T-helper 2 cell treated with Interferon-gamma antibody and Interleukin-4, amounts not matched to agents 100 ng/mL and 5 ng/mL, for 36 hours (primary cell): ENCODE measurements at regions not wholly inside any gene's neighbourhood (a gene's known extent, or its start where the extent isn't known, plus 50 kb on each side); places are given as distances from the start of the nearest gene placed in this dataset.

Experiments used
- intact Hi-C: fragments of 100-400 bp; cut with micrococcal nuclease; formaldehyde crosslinking; loops from one replicate; pipeline ENCODE4 v1.15.1; 2023

DNA sequence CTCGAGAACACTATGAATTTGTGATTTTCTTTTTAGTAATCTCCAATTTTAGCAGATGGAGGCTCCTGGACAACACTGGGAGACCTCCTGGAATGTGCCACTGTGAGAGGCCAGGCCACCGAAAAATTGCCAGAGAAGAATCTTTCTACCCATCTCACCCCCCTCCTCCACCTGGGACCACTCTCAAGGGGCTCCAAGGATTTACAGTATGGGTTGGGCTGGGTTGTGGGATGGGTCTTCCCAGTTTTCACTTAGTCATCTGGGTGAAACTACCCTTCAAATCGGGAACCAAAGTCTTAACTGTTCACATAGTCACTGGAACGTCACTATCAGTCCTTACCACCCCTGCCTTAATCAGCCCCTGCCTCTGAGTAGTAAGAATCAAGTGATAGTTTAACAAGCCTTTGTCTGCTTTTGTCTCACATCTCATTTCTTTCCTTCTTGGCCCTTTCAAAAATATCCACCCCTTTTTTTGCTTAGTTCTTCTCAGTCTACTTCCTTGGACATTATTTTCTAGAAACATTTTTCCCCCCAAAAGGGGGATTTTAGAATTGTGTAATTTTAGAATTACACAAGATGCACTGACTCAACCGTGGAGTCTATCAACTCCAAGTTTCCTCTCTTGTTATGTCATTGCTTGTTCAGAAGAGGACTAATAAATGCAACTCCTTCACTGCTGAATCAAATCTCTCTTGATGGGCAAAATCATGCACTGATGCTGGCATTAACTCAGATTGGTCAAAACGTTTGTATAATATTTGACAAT, 148.2 kb upstream of the MOCS1 start:
- intact Hi-C loops: no loop called here

DNA sequence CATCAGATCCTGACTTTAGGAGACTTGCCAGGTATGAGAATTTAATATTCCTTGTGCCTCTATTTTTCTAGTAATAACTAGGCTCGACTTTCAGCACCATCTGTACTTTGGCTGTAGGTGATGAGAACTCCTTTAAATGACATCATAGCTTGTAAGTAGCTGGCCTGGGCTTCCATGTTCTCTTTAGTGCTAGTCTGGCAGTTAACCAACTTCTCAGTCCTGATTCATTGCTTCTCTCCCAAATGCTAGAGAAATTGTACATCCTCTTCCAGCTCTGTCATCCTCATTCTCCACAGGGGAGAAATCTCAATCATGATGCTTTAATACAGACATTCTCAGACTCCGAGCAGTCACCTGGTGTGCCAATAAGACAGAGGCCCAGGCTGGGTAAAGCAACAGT, 143.5 kb upstream of the MOCS1 start:
- intact Hi-C loops: no loop called here

DNA sequence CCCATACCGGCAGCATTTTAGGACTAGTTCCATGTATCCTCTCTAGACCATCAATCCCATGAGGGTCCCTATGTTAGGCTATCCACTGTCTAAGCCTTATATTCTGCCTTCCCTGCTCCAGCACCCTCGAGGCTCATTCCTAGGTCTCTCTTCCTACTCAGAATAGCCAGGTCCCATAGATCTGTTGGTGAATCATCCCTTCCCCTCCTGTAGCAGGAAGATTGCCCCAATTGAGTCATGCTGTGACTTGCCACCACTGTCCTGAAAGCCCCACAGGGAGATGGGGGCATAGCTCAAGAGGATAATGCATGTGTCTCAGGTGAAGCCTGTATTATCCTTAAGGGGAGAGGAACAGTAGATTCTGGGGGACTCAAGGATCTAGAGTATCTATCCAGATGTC, 143.1 kb upstream of the MOCS1 start:
- intact Hi-C loops: no loop called here

DNA sequence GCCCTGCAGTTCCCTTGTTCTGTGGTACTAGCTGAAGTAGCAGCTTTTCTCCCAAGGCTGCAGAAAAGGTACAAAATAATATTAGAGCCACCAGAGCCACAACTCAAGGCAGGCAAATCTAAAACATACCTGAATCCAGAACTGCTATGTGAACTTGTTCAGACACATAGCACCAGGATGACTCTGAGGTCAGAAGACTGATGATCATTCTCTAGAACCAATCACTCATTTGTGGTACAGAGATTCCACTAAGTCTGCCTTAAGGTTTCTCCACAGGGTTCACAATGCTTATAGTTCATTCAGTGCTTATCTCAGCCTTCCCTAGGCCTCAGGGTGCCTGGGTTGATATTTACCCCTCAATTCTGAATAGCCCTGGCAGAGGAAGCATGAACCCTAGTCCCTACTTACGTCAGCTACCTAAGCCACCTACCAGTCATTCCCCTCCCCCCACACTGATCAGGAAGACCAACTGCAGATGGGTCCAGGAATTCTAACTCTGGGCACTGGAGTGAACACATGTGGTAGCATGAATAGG, 140.9 kb upstream of the MOCS1 start:
- intact Hi-C loops: no loop called here

DNA sequence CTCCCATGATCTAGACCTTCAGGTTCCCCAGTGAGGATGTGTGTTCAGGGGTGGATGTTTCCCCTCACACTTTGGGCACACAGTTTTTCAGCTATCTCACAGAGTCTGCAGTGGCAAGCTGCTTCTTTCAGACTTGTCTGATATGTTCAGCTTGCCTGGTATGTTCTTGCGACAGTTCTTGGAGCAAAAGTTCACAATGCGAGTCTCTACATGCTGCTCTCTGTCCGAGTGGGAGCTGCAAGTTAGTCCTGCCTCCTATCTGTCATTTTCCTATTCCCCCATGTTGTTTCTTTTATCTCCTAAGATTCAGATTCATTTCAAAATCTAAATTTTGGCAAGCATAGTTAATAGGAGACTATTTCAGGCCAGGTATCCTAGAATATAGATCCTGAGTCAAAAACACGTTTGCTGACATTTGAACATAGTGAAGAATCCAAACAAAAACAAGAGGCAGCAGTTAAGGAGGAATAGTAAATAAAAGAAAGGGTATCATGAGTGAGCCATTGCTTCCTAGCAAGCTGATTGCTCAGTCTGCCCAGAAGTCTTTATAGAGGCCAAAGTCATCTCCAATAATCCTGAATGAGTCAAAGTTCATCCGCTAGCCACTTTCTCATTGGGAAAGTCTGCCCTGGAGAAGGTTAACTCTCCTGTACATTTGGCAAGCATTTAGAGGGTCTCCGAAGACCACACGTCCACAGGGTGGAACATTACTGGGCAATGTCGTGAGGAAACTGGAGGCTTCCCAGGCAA, 140.2 kb upstream of the MOCS1 start:
- intact Hi-C loops: no loop called here

DNA sequence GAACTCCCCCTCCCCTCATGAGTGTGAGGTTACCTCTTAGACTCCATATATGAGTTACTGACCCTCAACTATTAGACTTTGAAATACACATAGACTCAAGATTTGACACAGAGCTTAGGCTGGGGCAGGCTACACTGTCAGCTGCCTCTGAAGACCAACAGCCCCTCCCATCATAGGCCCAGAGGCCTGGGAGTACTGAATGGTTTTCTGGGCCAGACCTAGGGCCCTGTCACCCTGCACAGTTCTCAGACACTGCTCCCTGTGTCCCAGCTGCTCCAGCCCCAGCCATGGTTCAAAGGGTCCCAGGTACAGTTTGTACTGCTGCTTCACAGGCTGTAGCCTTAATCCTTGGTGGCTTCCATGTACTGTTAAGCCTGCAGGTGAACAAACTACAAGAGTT, 132.1 kb upstream of the MOCS1 start:
- intact Hi-C loops: no loop called here

DNA sequence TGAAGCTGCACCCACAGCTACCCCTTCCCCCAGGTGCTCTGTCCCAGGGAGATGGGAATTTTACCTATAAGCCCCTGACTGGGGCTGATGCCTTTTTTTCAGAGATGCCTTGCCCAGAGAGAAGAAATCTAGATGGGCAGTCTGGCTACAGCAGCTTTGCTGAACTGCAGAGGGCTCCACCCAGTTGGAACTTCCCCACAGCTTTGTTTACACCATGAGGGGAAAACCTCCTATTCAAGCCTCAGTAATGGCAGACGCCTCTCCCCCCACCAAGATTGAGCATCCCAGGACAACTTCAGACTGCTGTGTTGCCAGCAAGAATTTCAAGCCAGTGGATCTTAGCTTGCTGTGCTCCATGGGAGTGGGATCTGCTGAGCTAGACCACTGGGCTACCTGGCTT, 122.6 kb upstream of the MOCS1 start:
- intact Hi-C loops: no loop called here

DNA sequence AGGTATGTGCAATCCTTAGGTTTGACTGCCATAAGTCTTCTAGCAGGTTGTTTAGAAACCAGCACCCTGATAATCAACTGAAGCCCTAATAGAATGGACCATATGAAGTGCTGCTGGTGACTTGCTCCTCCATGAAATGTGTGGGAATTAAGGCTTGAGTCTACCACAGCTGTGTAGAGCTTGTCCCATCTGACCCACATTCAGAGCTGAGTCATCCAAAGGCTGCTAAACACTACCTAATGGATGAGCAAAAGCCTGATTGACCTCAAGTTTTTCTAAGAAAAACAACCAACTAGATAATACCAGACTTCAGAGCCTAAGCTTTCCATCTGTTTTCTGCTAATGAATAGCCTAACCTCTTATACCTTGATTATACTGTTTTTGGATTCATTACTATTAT, 120.3 kb upstream of the MOCS1 start:
- intact Hi-C loops: no loop called here

DNA sequence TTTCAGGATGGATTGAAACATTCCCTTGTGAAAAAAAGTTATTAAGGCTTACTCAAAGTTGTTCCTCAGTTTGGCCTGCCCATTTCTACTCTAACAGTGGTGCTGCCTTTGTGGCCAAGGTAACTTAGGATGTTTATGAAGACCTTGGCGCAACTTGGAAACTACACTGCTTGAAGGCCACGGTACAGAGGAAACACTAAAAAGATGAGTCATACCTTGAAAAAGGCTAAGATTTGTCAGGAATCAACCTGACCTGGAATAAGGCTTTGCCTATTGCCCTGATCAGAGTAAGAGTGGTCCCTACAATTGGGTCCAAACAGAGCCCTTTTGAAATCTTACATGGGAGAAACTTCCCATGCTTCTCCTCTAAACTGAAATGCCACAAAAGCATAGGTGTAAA, 119.9 kb upstream of the MOCS1 start:
- intact Hi-C loops: no loop called here

DNA sequence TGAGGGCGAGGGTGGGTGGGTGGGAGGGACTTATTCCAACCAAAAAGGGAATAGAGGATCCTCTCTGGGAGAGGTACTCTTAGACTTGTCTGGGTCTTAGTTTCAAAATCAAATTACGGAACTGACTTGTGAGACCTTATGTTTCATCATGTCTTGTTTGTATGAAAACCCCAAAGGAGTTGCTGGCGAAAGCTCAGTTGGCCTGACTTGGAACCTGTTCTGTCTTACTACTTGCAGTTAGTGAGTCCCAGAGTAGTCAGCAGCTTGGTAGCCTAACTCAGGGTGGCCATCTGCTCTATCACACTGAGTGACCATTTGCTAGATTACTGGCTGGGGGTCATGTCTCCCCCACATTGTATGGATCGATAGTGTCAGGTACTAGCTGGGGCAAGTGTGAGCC, 114.9 kb upstream of the MOCS1 start:
- intact Hi-C loops: no loop called here

DNA sequence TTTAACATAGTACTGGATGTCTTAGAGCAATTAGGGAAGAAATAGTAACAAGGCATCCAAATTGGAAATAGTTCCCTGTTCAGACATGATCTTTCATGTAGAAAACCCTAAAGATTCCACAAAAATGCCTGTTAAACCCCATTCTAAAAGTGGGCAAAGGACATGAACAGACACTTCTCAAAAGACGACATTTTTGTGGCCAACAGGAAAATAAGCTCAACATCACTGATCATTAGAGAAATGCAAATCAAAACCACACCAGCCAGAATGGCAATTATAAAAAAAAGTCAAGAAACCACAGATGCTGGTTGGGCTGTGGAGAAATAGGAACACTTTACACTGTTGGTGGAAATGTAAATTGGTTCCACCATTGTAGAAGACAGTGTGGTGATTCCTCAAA, 109.9 kb upstream of the MOCS1 start:
- intact Hi-C loops: no loop called here

DNA sequence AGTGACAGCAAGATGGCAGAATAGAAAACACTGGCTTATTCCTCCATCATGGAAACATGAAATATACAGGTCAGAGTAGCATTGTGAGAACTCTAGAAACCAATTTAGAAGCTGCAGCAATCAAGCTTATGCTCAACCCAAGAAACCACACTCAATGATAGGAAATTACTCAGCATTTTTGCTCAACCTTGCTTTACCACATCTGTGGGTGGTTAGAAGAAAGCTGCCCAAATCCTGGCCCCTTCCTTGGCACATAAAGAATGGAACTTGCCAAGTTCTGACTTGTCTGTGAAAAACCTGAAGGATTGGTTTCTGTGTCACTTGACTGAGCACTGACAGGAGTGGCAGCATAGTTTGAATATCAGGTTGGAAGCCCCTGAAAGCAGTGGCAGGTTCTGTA, 108.0 kb upstream of the MOCS1 start:
- intact Hi-C loops: no loop called here

DNA sequence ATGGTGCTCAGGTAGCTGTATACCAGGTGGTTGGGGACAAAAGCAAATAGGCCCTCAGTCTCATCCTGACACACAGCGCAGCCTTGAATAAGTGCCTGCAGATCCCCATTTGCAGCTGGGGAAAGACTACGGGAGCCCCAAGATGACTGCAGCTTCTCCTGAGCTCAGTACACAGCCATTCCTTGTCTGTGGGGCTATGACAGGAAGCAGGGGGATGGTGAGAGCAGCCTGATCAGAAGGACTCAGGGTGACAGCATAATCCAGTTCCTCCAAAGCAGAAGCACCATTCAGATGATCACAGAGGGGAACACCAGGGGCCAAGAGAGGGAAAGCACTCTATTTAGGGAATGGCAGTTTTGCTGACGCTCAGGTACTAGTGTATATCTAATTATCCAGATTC, 104.8 kb upstream of the MOCS1 start:
- intact Hi-C loops: no loop called here

DNA sequence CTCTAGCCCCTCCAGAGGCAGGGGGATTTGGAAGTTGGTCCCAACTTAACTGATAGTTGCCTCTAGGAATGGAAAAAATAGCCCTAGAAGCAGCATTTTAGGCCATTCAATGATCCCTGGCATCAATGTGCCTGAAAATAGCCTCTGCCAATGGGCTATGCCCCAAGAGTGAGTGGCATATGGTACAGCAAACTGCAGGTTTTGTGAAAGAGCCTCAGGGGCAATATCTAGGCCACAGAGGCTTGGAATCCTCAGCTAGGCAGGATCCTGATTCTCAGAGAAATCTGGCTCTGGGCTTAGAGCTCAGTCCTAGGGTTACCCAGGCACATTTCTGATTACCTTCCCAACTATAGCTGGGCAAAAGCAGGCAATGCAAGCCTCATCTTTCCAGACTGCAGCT, 104.4 kb upstream of the MOCS1 start:
- intact Hi-C loops: no loop called here

DNA sequence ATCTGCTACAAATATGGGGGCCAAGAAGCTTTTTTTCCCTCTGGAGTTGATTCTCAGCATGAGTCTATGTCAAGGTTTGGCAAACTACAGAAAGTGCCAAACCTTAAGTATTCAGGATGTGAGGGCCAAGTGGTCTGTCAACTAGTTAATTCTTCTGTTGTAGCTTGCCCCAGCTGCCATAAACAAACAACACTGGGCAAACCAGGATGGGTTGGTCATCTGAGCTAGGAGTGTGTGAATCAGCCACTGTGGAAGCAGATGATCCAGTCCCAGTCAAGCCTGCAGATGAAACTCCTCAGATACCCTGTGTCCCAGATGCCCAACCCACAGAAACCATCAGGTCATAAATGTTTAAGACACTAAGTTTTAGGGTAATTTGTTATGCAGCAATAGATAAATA, 103.0 kb upstream of the MOCS1 start:
- intact Hi-C loops: no loop called here

DNA sequence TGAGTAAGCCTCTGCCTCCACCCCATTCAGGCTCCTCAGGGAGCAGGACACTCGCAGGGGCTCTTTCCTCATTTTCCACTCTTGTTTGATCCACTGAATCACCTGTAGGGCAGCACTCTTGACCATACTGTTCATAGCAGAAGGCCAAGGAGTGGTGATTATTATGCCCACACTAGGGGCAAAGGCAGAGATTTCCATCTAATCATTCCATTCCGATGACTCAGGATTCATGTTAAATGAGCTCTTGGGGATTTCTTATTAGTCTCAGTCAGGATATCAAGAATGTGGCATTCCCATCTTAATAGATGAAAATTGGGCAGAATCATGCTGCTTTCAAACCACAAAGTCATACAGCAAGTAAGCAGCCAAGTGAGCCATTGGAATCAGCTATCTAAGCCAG, 101.9 kb upstream of the MOCS1 start:
- intact Hi-C loops: no loop called here

DNA sequence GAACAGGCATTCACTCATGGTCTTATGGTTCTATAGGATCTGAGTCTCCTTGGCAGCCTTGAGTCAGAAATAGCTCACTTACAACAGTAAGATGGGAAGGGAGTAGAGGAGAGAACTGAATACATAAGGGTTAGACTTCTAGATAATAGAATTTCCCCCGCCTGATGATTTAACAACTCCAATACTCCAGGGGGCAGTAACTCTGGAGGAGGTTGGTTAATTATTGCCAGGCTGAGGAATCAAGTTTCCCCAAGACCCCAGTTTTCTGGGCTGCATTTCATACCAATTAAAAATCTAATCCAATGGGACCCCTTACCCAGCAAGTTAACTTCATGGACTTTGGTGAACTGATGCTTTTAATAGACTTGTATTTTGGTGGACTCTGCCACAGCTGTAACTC, 94.2 kb upstream of the MOCS1 start:
- intact Hi-C loops: no loop called here

DNA sequence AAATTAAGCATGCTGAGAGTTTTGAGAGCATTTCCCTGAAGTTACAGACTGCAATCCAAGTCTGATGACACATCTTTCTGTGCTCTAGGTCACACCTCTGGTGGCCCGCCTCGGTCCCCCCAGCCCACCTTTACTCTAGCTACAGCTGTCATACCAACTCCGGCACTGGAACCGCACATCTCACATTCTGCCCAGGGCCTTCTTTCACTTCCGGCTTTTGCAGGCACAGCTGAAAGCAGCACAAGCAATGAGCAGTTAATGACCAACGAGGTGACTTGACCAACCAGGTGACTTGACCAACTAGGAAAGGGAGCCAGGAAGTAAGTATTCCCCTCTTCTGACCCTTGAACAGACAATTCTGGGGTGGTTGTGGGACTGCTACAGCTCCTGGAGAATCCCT, 88.6 kb upstream of the MOCS1 start:
- intact Hi-C loops: no loop called here

DNA sequence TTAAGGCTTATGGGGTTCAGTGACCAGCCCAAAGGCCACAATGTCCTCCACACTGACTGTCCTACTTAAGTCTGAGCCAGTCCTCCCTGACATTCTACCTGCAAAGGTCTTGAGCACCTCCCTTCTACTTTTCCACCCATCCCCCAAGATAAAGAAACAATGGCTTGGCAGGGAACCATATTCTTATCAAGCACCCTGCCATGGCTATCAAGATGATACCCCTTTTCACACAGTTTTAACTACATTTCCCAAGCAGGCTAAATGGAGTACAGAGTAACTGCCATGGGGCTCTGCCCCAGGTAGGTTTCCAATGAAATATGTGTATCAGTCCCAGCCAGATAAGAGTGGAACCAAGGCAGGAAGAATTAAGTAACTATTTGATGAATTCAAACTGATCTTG, 85.9 kb upstream of the MOCS1 start:
- intact Hi-C loops: no loop called here

DNA sequence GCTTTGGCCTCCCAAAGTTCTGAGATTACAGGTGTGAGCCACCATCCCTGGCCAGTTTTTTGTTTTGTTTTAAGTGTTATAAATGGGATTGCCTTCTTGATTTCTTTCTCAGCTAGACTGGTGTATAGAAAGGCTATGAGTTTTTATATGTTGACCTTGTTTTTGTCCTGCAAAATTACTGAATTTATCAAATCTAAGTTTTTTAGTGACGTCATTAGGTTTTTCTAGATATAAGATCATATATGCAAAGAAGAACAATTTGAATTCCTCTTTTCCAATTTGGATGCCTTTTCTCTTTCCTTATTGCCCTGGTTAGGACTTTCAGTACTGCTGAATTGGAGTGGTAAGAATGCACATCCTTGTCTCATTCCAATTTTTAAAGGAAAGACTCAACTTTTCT, 81.3 kb upstream of the MOCS1 start:
- intact Hi-C loops: no loop called here

DNA sequence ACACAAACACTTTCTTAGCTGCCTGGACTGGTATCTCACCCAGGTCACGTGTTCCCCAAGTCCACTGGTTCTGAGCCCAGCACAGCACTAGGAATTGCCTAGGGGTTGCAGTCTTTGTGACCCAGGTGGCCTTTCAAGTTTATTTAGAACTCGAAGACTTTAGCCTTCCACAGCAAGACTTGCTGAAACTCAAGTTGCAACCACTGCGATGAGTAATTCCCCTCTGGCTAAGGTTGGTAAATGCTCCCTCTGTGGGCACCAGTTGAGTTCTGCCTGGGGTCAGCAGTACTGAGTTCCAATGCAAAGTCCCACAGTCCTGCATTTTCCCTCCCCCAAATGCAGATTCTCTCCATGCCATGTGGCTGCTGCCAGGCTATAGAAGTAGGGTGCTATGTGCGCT, 77.6 kb upstream of the MOCS1 start:
- intact Hi-C loops: no loop called here

DNA sequence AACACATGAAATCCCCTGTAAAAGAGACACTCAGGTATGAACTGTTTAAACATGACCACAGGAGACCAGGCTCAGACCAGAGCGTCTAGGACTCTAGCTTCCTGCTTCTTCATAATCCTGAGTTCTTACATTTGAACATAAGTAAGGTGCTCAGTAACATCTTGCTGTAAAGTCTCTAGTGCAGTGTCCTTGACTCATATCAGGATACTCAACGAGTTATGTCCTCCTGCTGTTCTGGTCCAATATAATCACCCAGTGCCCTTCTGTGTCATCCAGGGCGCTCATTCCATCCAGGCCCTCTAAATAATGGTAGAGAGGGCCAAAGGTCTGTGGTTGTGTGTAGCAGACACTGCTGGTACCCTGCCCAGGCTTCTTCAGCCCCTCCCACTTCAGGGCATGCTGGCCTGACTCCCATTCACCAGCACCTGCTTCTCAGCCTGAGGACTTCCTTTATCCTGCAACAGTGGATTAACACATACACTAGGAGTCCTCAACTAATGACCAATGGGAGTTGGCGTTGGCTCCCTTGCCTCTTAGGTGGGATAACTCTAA, 66.8 kb upstream of the MOCS1 start:
- intact Hi-C loops: no loop called here
